ENCODE measurements at regions not wholly inside any gene's neighbourhood (a gene's known extent, or its start where the extent isn't known, plus 50 kb on each side); places are given as distances from the start of the nearest gene placed in this dataset.

- no peak for TF ChIP-seq CTCF (IDR thresholded peaks at IDR 0.05; ENCODE audit: extremely low read depth, insufficient read depth, missing control alignments)
- in situ Hi-C loops (cut with MboI; ENCODE audit: low pct_unique_long_range_greater_than_20kb, low sequenced_read_pairs, unreplicated experiment), result no loop called here
- DNase-seq (ENCODE audit: low spot score), result no peak
Observed at GRCh38 chr1:79430437-79430836, 423.9 kb upstream of the ADGRL4 start.

GRCh38 chr1:79422726-79423125 lies 416.2 kb upstream of the ADGRL4 start:
- TF ChIP-seq CTCF (IDR thresholded peaks at IDR 0.05; ENCODE audit: extremely low read depth, insufficient read depth, missing control alignments), result no peak
- DNase-seq (ENCODE audit: low spot score), result no peak
- in situ Hi-C loops (cut with MboI; ENCODE audit: low pct_unique_long_range_greater_than_20kb, low sequenced_read_pairs, unreplicated experiment), result no loop called here

- no peak for TF ChIP-seq CTCF (IDR thresholded peaks at IDR 0.05; ENCODE audit: extremely low read depth, insufficient read depth, missing control alignments)
- DNase-seq (ENCODE audit: low spot score), result no peak
- in situ Hi-C loops (cut with MboI; ENCODE audit: low pct_unique_long_range_greater_than_20kb, low sequenced_read_pairs, unreplicated experiment), result no loop called here
Observed at GRCh38 chr1:79398501-79398900, 392.0 kb upstream of the ADGRL4 start.

GRCh38 chr1:79396901-79397300 lies 390.4 kb upstream of the ADGRL4 start:
- in situ Hi-C loops (cut with MboI; ENCODE audit: low pct_unique_long_range_greater_than_20kb, low sequenced_read_pairs, unreplicated experiment), result no loop called here
- TF ChIP-seq CTCF (IDR thresholded peaks at IDR 0.05; ENCODE audit: extremely low read depth, insufficient read depth, missing control alignments), result no peak
- DNase-seq (ENCODE audit: low spot score), result no peak

GRCh38 chr1:79388694-79389361 lies 382.3 kb upstream of the ADGRL4 start:
- in situ Hi-C loops (cut with MboI; ENCODE audit: low pct_unique_long_range_greater_than_20kb, low sequenced_read_pairs, unreplicated experiment), result no loop called here
- no peak for TF ChIP-seq CTCF (IDR thresholded peaks at IDR 0.05; ENCODE audit: extremely low read depth, insufficient read depth, missing control alignments)
- DNase-seq (ENCODE audit: low spot score), result no peak

GRCh38 chr1:79386730-79387129 lies 380.2 kb upstream of the ADGRL4 start:
- TF ChIP-seq CTCF (IDR thresholded peaks at IDR 0.05; ENCODE audit: extremely low read depth, insufficient read depth, missing control alignments), result no peak

More at GRCh38 chr1:79386730-79387129, 380.2 kb upstream of the ADGRL4 start:
- in situ Hi-C loops (cut with MboI; ENCODE audit: low pct_unique_long_range_greater_than_20kb, low sequenced_read_pairs, unreplicated experiment), result no loop called here
- DNase-seq (ENCODE audit: low spot score), result no peak

Data from GM13977 (cell line).